ENCODE measurements at regions not wholly inside any gene's neighbourhood (a gene's known extent, or its start where the extent isn't known, plus 50 kb on each side); places are given as distances from the start of the nearest gene placed in this dataset.

GRCh38 chr15:70267306-70267705, 169.6 kb upstream of the TLE3 start:
- TF ChIP-seq, protein P1, sequence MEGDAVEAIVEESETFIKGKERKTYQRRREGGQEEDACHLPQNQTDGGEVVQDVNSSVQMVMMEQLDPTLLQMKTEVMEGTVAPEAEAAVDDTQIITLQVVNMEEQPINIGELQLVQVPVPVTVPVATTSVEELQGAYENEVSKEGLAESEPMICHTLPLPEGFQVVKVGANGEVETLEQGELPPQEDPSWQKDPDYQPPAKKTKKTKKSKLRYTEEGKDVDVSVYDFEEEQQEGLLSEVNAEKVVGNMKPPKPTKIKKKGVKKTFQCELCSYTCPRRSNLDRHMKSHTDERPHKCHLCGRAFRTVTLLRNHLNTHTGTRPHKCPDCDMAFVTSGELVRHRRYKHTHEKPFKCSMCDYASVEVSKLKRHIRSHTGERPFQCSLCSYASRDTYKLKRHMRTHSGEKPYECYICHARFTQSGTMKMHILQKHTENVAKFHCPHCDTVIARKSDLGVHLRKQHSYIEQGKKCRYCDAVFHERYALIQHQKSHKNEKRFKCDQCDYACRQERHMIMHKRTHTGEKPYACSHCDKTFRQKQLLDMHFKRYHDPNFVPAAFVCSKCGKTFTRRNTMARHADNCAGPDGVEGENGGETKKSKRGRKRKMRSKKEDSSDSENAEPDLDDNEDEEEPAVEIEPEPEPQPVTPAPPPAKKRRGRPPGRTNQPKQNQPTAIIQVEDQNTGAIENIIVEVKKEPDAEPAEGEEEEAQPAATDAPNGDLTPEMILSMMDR (IDR thresholded peaks at IDR 0.05): no peak
- no peak for TF ChIP-seq POLR2A (IDR thresholded peaks at IDR 0.05)
